GM18517 (cell line): ENCODE measurements at regions not wholly inside any gene's neighbourhood (a gene's known extent, or its start where the extent isn't known, plus 50 kb on each side); places are given as distances from the start of the nearest gene placed in this dataset.

ENCODE experiments used
- ATAC-seq: cut with Tn5 transposase; IDR thresholded peaks from one replicate; pipeline ENCODE4 v1.9.1; 2021; ENCODE audit warnings: mild to moderate bottlenecking, moderate library complexity; ENCODE audit not compliant: unreplicated experiment

GRCh38 chr16:65224994-65225393 lies 103.1 kb upstream of the CDH11 start:
- ATAC-seq = no peak

- ATAC-seq = no peak
Observed at GRCh38 chr16:65224471-65224870, 102.6 kb upstream of the CDH11 start.

- no peak for ATAC-seq
Observed at GRCh38 chr16:65223335-65223734, 101.5 kb upstream of the CDH11 start.

GRCh38 chr16:65222536-65222935 lies 100.7 kb upstream of the CDH11 start:
- ATAC-seq = no peak

- ATAC-seq = no peak
Observed at GRCh38 chr16:65222049-65222448, 100.2 kb upstream of the CDH11 start.

GRCh38 chr16:65219786-65220185 lies 97.9 kb upstream of the CDH11 start:
- no peak for ATAC-seq

GRCh38 chr16:65218348-65218747 lies 96.5 kb upstream of the CDH11 start:
- no peak for ATAC-seq

GRCh38 chr16:65213866-65214595 lies 92.2 kb upstream of the CDH11 start:
- no peak for ATAC-seq

GRCh38 chr16:65212791-65213190 lies 90.9 kb upstream of the CDH11 start:
- ATAC-seq = no peak

GRCh38 chr16:65212240-65212639 lies 90.4 kb upstream of the CDH11 start:
- ATAC-seq = no peak

GRCh38 chr16:65202461-65202860 lies 80.6 kb upstream of the CDH11 start:
- ATAC-seq = no peak

GRCh38 chr16:65201511-65201910 lies 79.6 kb upstream of the CDH11 start:
- ATAC-seq = no peak

- no peak for ATAC-seq
Observed at GRCh38 chr16:65200857-65201256, 79.0 kb upstream of the CDH11 start.

GRCh38 chr16:65200156-65200773 lies 78.4 kb upstream of the CDH11 start:
- no peak for ATAC-seq

- no peak for ATAC-seq
Observed at GRCh38 chr16:65196420-65197075, 74.7 kb upstream of the CDH11 start.

GRCh38 chr16:65195998-65196397 lies 74.1 kb upstream of the CDH11 start:
- ATAC-seq = no peak

GRCh38 chr16:65185241-65185778 lies 63.4 kb upstream of the CDH11 start:
- ATAC-seq = no peak

- no peak for ATAC-seq
Observed at GRCh38 chr16:65181071-65181561, 59.3 kb upstream of the CDH11 start.

- no peak for ATAC-seq
Observed at GRCh38 chr16:65178151-65178550, 56.3 kb upstream of the CDH11 start.

GRCh38 chr16:65176603-65177002 lies 54.7 kb upstream of the CDH11 start:
- ATAC-seq = no peak

GRCh38 chr16:65172356-65172755 lies 50.5 kb upstream of the CDH11 start:
- ATAC-seq = no peak
